Right atrium auricular region (tissue), 2 donors: ENCODE measurements at regions not wholly inside any gene's neighbourhood (a gene's known extent, or its start where the extent isn't known, plus 50 kb on each side); places are given as distances from the start of the nearest gene placed in this dataset.

Experiments
- DNase-seq: peaks from one replicate; pipeline ENCODE4 v3.0.0-alpha.2; 2019; ENCODE audit warnings: low spot score
- H3K27ac ChIP-seq, 2 donors: fragments of 200-600 bp; sonication (generic); 1 replicate in 1 of 2; 2 replicates in 1 of 2; pipeline ENCODE4 v1.5.1; 2016 to 2019
- H3K27me3 ChIP-seq, 2 donors: fragments of 200-600 bp; sonication (generic); one replicate each; pipeline versions ENCODE4 v1.5.1 to v1.6.0; 2017 to 2019
- H3K36me3 ChIP-seq: fragments of 200-600 bp; sonication (generic); one replicate; pipeline ENCODE4 v1.5.1; 2016
- H3K4me1 ChIP-seq, 2 donors: fragments of 200-600 bp; sonication (generic); one replicate each; pipeline versions ENCODE4 v1.5.1 to v1.6.0; 2017 to 2019
- H3K4me3 ChIP-seq, 2 donors: fragments of 200-600 bp; sonication (generic); 1 replicate in 1 of 2; 2 replicates in 1 of 2; pipeline ENCODE4 v1.5.1; 2017 to 2019; ENCODE audit warnings: mild to moderate bottlenecking in 1 of 2, moderate library complexity in 1 of 2
- H3K9me3 ChIP-seq, 2 donors: fragments of 200-600 bp; sonication (generic); one replicate each; pipeline ENCODE4 v1.5.1; 2019
- CTCF ChIP-seq, 2 donors: fragments of 200-600 bp; sonication (generic); IDR thresholded peaks; one replicate each; pipeline ENCODE4 v1.5.1; 2019; ENCODE audit warnings: antibody characterized with exemption in 2 of 2

DNA sequence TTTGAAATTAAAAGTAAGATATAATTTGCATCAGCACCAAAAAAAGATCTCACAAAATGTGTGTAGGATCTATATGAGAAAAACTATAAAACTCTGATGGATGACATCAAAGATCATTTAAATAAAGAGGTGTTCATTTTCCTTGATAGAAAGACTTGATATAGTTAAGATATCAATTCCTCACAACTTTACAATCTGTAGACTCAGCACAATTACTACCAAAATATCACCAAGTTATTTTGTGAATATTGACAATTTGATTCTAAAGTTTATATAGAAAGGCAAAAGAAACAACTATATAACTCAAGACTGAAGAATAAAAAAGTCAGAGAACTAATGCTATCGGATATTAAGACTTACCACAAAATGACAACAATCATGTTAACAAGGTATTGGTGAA, 638.9 kb downstream of the HS3ST4 start:
- no peaks in the 10 kb centered on the region for H3K27me3 ChIP-seq
- no peak for DNase-seq
- no peak overlapping the region for H3K27ac ChIP-seq
- H3K9me3 ChIP-seq = peaks cover 0 to 10% of the 10 kb centered on the region in 2 donors
- TF ChIP-seq CTCF (IDR thresholded peaks at IDR 0.05) = no peak
- H3K36me3 ChIP-seq = no peaks in the 10 kb centered on the region
- H3K4me1 ChIP-seq = no peaks in the 10 kb centered on the region
- H3K4me3 ChIP-seq = no peak overlapping the region

GRCh38 chr16:26334218-26335111, 642.7 kb downstream of the HS3ST4 start:
- Histone ChIP-seq H3K27ac (no peak overlapping the region), H3K4me1 (no peaks in the 10 kb centered on the region), H3K4me3 (no peak overlapping the region), H3K27me3 (no peaks in the 10 kb centered on the region), H3K9me3 (no peaks in the 10 kb centered on the region), H3K36me3 (no peaks in the 10 kb centered on the region)
- DNase-seq = no peak
- TF ChIP-seq CTCF (IDR thresholded peaks at IDR 0.05) = no peak

DNA sequence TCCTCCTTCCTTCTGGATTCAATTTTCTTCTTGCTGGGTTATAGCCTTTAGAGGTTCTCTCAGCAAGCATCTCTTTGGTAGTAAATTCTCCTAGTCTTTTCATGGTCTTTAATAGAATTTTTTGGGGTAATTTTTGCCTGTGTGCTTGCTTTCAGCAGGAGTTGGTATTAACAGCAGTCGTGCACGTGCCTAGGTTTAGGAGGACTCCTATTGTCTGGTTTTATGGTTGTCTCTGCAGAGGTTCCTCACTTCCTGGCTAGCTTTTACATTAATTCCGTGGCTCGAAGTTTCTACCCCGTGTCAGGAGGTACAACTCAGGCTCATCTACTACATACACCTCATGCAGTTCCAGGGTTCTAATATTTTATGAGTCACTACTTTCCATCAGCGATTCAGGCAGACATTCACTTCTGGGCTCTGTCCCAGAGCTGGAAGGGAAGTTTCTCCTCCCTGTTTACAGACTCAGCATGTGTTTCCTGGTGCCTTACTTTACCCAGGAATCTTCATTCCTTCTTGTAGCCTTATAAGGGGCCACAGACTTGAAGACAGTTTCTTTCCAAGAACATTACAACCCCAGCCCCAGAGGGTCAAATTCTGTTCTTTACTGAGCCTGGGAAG, 643.6 kb downstream of the HS3ST4 start:
- Histone ChIP-seq H3K4me3 (no peak overlapping the region), H3K36me3 (no peaks in the 10 kb centered on the region), H3K27ac (no peak overlapping the region), H3K4me1 (no peaks in the 10 kb centered on the region), H3K27me3 (no peaks in the 10 kb centered on the region), H3K9me3 (no peaks in the 10 kb centered on the region)
- no peak for DNase-seq
- TF ChIP-seq CTCF (IDR thresholded peaks at IDR 0.05) = no peak

- no peak for TF ChIP-seq CTCF (IDR thresholded peaks at IDR 0.05)
- no peak overlapping the region for H3K4me3 ChIP-seq
- H3K36me3 ChIP-seq = no peaks in the 10 kb centered on the region
- no peaks in the 10 kb centered on the region for H3K4me1 ChIP-seq
- no peak for DNase-seq
- no peak overlapping the region for H3K27ac ChIP-seq
- no peaks in the 10 kb centered on the region for H3K27me3 ChIP-seq
- no peaks in the 10 kb centered on the region for H3K9me3 ChIP-seq
These were observed 650.9 kb downstream of the HS3ST4 start for GRCh38 chr16:26342621-26343020.

- H3K4me1 ChIP-seq = no peaks in the 10 kb centered on the region
- H3K27ac ChIP-seq = no peak overlapping the region
- H3K4me3 ChIP-seq = no peak overlapping the region
- H3K36me3 ChIP-seq = no peaks in the 10 kb centered on the region
- no peak for DNase-seq
- TF ChIP-seq CTCF (IDR thresholded peaks at IDR 0.05) = no peak
- H3K9me3 ChIP-seq = no peaks in the 10 kb centered on the region
- no peaks in the 10 kb centered on the region for H3K27me3 ChIP-seq
These were observed 652.5 kb downstream of the HS3ST4 start for GRCh38 chr16:26344240-26344776.
